ENCODE measurements at regions not wholly inside any gene's neighbourhood (a gene's known extent, or its start where the extent isn't known, plus 50 kb on each side); places are given as distances from the start of the nearest gene placed in this dataset.

- no peak for TF ChIP-seq SRSF4 (IDR thresholded peaks at IDR 0.05; ENCODE audit: low read depth, low read length, poor library complexity, severe bottlenecking)
- TF ChIP-seq, protein P1, sequence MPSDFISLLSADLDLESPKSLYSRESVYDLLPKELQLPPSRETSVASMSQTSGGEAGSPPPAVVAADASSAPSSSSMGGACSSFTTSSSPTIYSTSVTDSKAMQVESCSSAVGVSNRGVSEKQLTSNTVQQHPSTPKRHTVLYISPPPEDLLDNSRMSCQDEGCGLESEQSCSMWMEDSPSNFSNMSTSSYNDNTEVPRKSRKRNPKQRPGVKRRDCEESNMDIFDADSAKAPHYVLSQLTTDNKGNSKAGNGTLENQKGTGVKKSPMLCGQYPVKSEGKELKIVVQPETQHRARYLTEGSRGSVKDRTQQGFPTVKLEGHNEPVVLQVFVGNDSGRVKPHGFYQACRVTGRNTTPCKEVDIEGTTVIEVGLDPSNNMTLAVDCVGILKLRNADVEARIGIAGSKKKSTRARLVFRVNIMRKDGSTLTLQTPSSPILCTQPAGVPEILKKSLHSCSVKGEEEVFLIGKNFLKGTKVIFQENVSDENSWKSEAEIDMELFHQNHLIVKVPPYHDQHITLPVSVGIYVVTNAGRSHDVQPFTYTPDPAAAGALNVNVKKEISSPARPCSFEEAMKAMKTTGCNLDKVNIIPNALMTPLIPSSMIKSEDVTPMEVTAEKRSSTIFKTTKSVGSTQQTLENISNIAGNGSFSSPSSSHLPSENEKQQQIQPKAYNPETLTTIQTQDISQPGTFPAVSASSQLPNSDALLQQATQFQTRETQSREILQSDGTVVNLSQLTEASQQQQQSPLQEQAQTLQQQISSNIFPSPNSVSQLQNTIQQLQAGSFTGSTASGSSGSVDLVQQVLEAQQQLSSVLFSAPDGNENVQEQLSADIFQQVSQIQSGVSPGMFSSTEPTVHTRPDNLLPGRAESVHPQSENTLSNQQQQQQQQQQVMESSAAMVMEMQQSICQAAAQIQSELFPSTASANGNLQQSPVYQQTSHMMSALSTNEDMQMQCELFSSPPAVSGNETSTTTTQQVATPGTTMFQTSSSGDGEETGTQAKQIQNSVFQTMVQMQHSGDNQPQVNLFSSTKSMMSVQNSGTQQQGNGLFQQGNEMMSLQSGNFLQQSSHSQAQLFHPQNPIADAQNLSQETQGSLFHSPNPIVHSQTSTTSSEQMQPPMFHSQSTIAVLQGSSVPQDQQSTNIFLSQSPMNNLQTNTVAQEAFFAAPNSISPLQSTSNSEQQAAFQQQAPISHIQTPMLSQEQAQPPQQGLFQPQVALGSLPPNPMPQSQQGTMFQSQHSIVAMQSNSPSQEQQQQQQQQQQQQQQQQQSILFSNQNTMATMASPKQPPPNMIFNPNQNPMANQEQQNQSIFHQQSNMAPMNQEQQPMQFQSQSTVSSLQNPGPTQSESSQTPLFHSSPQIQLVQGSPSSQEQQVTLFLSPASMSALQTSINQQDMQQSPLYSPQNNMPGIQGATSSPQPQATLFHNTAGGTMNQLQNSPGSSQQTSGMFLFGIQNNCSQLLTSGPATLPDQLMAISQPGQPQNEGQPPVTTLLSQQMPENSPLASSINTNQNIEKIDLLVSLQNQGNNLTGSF (CRISPR knock-in tag; IDR thresholded peaks at IDR 0.05), result no peak
- TF ChIP-seq CC2D1A (CRISPR knock-in tag; IDR thresholded peaks at IDR 0.05), result no peak
- TF ChIP-seq PHF20 (CRISPR knock-in tag; IDR thresholded peaks at IDR 0.05), result no peak
These were observed 68.7 kb upstream of the SYN3 start (continued) for GRCh38 chr22:33126881-33127280.

- no peak overlapping the region for H2AFZ ChIP-seq (ENCODE audit: low read length)
- 0 out of 2 replicates have a peak, but pooled peaks cover 1% of the 10 kb centered on the region for H3K4me1 ChIP-seq (ENCODE audit: insufficient read depth, low read length)
- H3K4me2 ChIP-seq (ENCODE audit: low read depth, low read length), result no peak overlapping the region
- FAIRE-seq (no peak), DNase-seq (ENCODE audit: low spot score) (no peak), ATAC-seq (no peak)
- POLR2A ChIA-PET, result no interaction called here
- WGBS (ENCODE audit: low lambda C conversion rate), result 44% methylated on average over 4 of the region's 4 CpGs
- BruUV-seq (replicated peaks), result no TSS peak
- no peaks in the 10 kb centered on the region for H3K9me3 ChIP-seq (ENCODE audit: low read length)
- peaks cover 0 to 29% of the 10 kb centered on the region in 2 experiments; a peak in 4 of 5 replicates for H3K27me3 ChIP-seq (ENCODE audit: control insufficient read depth in 1 of 2, insufficient read depth in 2 of 2, low read length in 2 of 2)
- no peak overlapping the region for H3K9ac ChIP-seq (ENCODE audit: insufficient read depth, low read depth, low read length)
- TF ChIP-seq ZNF326 (CRISPR knock-in tag; IDR thresholded peaks at IDR 0.05; ENCODE audit: borderline replicate concordance), result no peak
- TF ChIP-seq GZF1 (CRISPR knock-in tag; IDR thresholded peaks at IDR 0.05), result no peak
- no peak for TF ChIP-seq ZFP90 (CRISPR knock-in tag; IDR thresholded peaks at IDR 0.05; ENCODE audit: borderline replicate concordance)
- no peak for TF ChIP-seq ZBTB1 (CRISPR knock-in tag; IDR thresholded peaks at IDR 0.05; ENCODE audit: borderline replicate concordance)
- TF ChIP-seq, protein P2, sequence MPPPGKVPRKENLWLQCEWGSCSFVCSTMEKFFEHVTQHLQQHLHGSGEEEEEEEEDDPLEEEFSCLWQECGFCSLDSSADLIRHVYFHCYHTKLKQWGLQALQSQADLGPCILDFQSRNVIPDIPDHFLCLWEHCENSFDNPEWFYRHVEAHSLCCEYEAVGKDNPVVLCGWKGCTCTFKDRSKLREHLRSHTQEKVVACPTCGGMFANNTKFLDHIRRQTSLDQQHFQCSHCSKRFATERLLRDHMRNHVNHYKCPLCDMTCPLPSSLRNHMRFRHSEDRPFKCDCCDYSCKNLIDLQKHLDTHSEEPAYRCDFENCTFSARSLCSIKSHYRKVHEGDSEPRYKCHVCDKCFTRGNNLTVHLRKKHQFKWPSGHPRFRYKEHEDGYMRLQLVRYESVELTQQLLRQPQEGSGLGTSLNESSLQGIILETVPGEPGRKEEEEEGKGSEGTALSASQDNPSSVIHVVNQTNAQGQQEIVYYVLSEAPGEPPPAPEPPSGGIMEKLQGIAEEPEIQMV (CRISPR knock-in tag; IDR thresholded peaks at IDR 0.05; ENCODE audit: low read depth), result no peak
- TF ChIP-seq SRF (IDR thresholded peaks at IDR 0.05; ENCODE audit: low read depth, low read length), result no peak
- TF ChIP-seq ATF7-NPFF (CRISPR knock-in tag; IDR thresholded peaks at IDR 0.05; ENCODE audit: low read depth), result no peak
- TF ChIP-seq SKIL (CRISPR knock-in tag; IDR thresholded peaks at IDR 0.05; ENCODE audit: borderline replicate concordance), result no peak
- CTCF ChIA-PET (ENCODE audit: low intra/inter-chr PET ratio, low total read pairs), result no interaction called here
- in situ Hi-C loops (cut with HindIII; ENCODE audit: extremely low pct_ligation_motif_present, low pct_unique_long_range_greater_than_20kb), result no loop called here
- H3K36me3 ChIP-seq (replicated peaks in 1 of 2; ENCODE audit: control insufficient read depth in 1 of 2, insufficient read depth in 2 of 2, low read length in 2 of 2), result no peaks in the 10 kb centered on the region
- no peaks in the 10 kb centered on the region for H4K20me1 ChIP-seq (ENCODE audit: insufficient read depth, low read length)
- intact Hi-C loops (cut with micrococcal nuclease; ENCODE audit: unreplicated experiment), result loop anchor here (10.0 kb wide), 1 partner anchor 110 kb away; no protein-coding TSS in a partner anchor
- H3K27ac ChIP-seq (ENCODE audit: extremely low read length, insufficient read depth, low read length), result no peak overlapping the region
- H3K79me2 ChIP-seq (ENCODE audit: insufficient read depth, low read length), result no peaks in the 10 kb centered on the region
- H3K4me3 ChIP-seq (replicated peaks in 1 of 3; ENCODE audit: insufficient read depth in 1 of 3, low read depth in 2 of 3, low read length in 3 of 3), result no peak overlapping the region
These were observed 66.3 kb upstream of the SYN3 start for GRCh38 chr22:33124471-33124870.

Data from HepG2 (cell line).